ENCODE measurements at regions not wholly inside any gene's neighbourhood (a gene's known extent, or its start where the extent isn't known, plus 50 kb on each side); places are given as distances from the start of the nearest gene placed in this dataset.

- TF ChIP-seq CTCF (IDR thresholded peaks at IDR 0.05; ENCODE audit: low read depth, low read length) (no peak), EZH2phosphoT487 (IDR thresholded peaks at IDR 0.05; ENCODE audit: low read depth) (no peak)
Observed at GRCh38 chr6:105747823-105748405, 338.2 kb upstream of the PRDM1 start.
